H7 (cell line): ENCODE measurements at regions not wholly inside any gene's neighbourhood (a gene's known extent, or its start where the extent isn't known, plus 50 kb on each side); places are given as distances from the start of the nearest gene placed in this dataset.
"Not testable (repeated sequence)": the region's sequence is repeated elsewhere in the genome, so short reads cannot be mapped to it uniquely, and the experiment has no call there.

Source experiments
- DNase-seq: peaks from one replicate; pipeline ENCODE4 v3.0.0; 2012
- H3K27me3 ChIP-seq: 2 replicates; pipeline ENCODE4 v1.6.0; 2011; ENCODE audit warnings: mild to moderate bottlenecking, low read length; ENCODE audit not compliant: control insufficient read depth, insufficient read depth
- H3K36me3 ChIP-seq: replicated peaks from 2 replicates; pipeline ENCODE4 v1.5.1; 2011; ENCODE audit warnings: low read length; ENCODE audit not compliant: control insufficient read depth, insufficient read depth
- H3K4me3 ChIP-seq: 2 replicates; pipeline ENCODE4 v1.5.1; 2011; ENCODE audit warnings: low read depth, mild to moderate bottlenecking, control low read depth, low read length, moderate library complexity; ENCODE audit not compliant: insufficient read depth

DNA sequence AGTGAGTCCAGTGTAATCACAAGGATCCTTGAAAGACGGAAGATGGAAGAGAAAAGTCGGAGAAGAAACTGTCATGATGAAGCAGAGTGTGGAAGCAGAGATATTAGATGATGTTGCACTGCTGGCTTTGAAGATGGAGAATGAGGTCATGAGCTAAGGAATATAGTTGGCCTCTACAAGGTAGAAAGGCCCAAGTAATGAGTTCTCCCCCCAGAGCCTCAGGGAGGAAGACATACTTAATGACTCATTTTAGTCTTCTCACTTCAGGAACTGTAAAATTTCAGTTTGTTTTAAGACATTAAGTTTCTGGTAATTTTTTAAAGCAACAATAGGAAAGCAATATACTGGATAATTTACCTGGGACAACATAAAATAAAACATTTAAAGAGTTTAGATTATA is 1331.5 kb upstream of the PCDH20 start:
- Histone ChIP-seq H3K27me3 (no peaks in the 10 kb centered on the region), H3K4me3 (no peak overlapping the region), H3K36me3 (no peaks in the 10 kb centered on the region)
- no peak for DNase-seq

DNA sequence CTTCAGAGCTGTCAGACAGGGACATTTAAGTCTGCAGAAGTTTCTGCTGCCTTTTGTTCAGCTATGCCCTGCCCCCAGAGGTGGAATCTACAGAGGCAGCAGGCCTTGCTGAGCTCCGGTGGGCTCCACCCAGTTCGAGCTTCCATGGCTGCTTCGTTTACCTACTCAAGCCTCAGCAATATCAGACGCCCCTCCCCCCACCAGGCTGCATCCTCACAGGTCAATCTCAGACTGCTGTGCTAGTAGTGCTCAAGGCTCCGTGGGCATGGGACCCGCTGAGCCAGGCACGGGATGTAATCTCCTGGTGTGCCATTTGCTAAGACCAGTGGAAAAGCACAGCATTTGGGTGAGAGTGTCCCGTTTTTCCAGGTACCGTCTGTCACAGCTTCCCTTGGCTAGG is 1314.1 kb upstream of the PCDH20 start:
- H3K4me3 ChIP-seq, H3K36me3 ChIP-seq, DNase-seq, H3K27me3 ChIP-seq: not testable (repeated sequence)

DNA sequence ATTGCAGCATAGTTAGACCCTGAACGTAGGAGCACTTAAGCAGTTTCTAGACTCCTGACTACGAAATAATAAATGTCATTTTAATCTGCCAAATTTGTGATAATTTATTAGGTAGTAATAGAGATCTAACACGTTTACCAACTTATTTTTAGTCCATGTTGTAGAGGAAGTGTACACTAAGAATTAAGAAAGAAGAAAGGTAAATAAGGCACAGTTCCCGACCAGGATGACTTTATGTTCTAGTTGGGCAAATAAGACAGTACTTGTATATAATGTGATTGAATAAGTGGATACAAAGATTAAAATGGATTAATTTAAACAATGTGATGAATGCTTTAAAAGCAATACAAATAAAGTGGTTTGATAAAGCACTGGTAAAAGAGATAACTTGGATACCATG is 1306.2 kb upstream of the PCDH20 start:
- no peak overlapping the region for H3K4me3 ChIP-seq
- no peaks in the 10 kb centered on the region for H3K36me3 ChIP-seq
- no peaks in the 10 kb centered on the region for H3K27me3 ChIP-seq
- no peak for DNase-seq

DNA sequence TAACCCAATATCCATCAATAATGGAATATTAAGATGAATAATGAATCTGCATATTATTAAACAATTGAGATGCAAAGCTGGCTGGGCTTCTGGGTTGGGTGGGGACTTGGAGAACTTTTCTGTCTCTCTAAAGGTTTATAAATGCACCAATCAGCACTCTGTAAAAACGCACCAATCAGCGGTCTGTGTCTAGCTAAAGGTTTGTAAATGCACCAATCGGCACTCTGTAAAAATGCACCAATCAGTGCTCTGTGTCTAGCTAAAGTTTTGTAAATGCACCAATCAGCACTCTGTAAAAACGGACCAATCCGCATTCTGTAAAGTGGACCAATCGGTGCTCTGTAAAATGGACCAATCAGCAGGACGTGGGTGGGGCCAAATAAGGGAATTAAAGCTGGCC is 1296.3 kb upstream of the PCDH20 start:
- H3K4me3 ChIP-seq, H3K36me3 ChIP-seq: not testable (repeated sequence)

DNA sequence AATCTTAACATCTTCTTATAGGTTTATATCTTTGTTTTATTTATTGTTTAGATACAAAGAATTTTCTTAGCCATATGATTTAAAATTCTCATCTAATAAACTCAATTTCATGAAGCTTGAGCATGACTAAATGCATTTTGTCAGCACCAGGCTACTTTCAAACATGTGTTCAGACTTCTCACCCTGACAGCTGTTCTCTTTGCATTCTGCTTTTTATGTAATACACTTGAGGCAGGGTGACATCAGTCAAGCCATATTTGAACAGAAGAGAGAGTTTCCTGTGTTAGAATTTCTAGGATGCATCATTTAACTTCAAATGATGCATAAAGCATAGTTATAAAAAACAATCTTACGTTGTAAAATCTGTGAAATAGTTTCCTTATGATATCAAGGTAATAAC is 1295.1 kb upstream of the PCDH20 start:
- no peak overlapping the region for H3K4me3 ChIP-seq

More for the DNA sequence above, 1296.3 kb upstream of the PCDH20 start:
- not testable (repeated sequence) for H3K27me3 ChIP-seq, DNase-seq

DNA sequence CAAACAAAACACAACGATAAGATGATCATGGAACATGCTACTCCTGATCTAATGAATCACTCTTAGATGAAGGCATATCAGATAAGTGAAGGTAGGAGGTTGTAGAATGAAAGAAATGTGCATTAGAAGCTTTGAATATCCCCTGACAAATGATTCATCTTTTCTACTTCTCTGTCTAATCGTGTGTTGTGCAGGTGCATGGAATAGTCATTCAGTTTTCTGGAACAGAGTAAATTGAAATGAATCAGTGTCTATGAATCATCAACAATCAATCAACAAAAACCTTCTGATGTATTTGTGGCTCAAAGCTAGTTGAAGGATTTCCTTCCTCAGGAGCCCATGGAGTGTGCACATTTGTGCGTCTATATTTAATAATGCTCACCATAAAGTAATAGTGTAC is 1290.4 kb upstream of the PCDH20 start:
- no peaks in the 10 kb centered on the region for H3K27me3 ChIP-seq
- no peak overlapping the region for H3K4me3 ChIP-seq
- H3K36me3 ChIP-seq = no peaks in the 10 kb centered on the region
- no peak for DNase-seq

More for the DNA sequence above, 1295.1 kb upstream of the PCDH20 start:
- H3K27me3 ChIP-seq = no peaks in the 10 kb centered on the region
- no peak for DNase-seq
- H3K36me3 ChIP-seq = no peaks in the 10 kb centered on the region

- no peaks in the 10 kb centered on the region for H3K27me3 ChIP-seq
- no peak overlapping the region for H3K4me3 ChIP-seq
- H3K36me3 ChIP-seq = no peaks in the 10 kb centered on the region
- no peak for DNase-seq
Observed at GRCh38 chr13:62704875-62705274, 1289.2 kb upstream of the PCDH20 start.

DNA sequence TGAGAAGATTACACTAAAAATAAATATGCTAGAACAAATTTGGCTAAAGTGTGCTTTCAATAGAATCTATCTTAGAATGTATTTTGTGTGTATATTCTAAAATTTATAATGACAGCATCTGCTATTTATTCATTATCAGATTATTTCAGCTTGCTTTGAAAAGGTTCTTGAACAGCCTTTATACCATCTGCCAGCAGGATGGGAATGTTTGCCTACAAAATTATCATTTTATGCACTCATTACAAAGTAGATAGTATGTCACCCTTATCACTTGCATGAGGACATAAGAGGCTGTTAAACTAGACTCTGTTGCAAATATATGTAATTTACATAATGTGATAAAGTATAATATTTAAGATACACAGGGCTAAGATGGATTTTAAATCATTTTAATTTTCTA is 1286.9 kb upstream of the PCDH20 start:
- Histone ChIP-seq H3K27me3 (no peaks in the 10 kb centered on the region), H3K4me3 (no peak overlapping the region), H3K36me3 (no peaks in the 10 kb centered on the region)
- DNase-seq = no peak

DNA sequence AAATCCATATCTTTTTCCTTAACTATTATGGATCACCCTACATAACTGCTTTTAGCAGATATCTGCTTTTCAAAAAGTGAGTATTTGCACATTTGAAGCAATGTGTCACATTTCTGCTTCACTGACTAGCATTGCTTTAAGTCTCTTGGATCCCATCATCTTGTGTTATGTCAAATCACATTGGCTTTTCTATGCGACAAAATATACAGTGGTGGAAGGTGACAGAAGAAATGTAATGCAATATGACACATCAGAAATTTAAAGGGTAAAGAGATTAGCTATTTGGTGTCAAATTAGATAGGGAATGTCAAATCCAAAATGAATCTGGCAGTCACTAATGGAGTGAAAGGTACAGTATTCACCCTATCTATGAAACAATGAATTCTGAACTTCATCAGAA is 1282.1 kb upstream of the PCDH20 start:
- DNase-seq = no peak
- Histone ChIP-seq H3K36me3 (no peaks in the 10 kb centered on the region), H3K4me3 (no peak overlapping the region), H3K27me3 (no peaks in the 10 kb centered on the region)

DNA sequence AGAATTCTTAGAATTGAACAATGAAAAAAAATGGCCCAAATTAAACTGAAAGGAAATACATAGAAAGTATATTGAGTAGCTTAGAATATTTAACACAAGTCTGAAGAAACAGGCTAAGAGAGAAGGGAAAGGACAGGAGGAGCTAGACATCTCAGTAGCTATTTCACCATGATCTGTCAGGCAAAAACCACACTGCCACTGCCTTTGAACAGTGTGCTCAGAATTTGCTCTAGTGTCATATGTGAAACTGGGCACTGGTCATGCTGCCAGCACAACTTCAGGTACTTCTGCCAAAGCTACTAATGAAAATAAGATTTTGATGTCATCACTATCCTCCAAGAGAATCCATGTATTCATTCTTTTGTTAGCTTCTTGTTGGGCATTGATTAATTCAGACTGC is 1280.8 kb upstream of the PCDH20 start:
- Histone ChIP-seq H3K27me3 (no peaks in the 10 kb centered on the region), H3K36me3 (no peaks in the 10 kb centered on the region), H3K4me3 (no peak overlapping the region)
- no peak for DNase-seq

- Histone ChIP-seq H3K27me3 (no peaks in the 10 kb centered on the region), H3K36me3 (no peaks in the 10 kb centered on the region), H3K4me3 (no peak overlapping the region)
- DNase-seq = no peak
Observed at GRCh38 chr13:62687732-62688131, 1272.1 kb upstream of the PCDH20 start.

GRCh38 chr13:62684359-62684758 is 1268.7 kb upstream of the PCDH20 start:
- no peak overlapping the region for H3K4me3 ChIP-seq
- H3K27me3 ChIP-seq = no peaks in the 10 kb centered on the region
- no peaks in the 10 kb centered on the region for H3K36me3 ChIP-seq
- no peak for DNase-seq

- Histone ChIP-seq H3K36me3 (no peaks in the 10 kb centered on the region), H3K4me3 (no peak overlapping the region), H3K27me3 (no peaks in the 10 kb centered on the region)
- no peak for DNase-seq
Observed at GRCh38 chr13:62682788-62683187, 1267.1 kb upstream of the PCDH20 start.

DNA sequence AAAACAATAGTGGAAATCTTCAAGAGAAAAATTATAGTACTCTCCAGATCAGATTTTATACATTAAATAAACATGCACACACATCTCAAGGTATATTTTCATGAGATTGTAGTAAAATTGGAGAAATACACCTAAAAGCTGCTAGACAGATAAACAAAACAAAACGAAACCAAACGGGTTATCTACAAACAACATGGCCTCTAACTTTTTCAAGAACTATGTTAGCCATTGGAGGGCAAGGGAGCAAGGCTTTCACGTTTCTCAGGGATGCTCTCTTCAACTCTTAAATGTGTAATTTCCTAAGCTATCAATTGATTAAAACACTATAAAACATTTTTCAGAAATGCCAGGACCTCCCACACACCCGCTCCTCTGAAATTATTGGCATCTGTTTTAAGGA is 1262.4 kb upstream of the PCDH20 start:
- Histone ChIP-seq H3K36me3 (no peaks in the 10 kb centered on the region), H3K27me3 (no peaks in the 10 kb centered on the region), H3K4me3 (no peak overlapping the region)
- DNase-seq = no peak

DNA sequence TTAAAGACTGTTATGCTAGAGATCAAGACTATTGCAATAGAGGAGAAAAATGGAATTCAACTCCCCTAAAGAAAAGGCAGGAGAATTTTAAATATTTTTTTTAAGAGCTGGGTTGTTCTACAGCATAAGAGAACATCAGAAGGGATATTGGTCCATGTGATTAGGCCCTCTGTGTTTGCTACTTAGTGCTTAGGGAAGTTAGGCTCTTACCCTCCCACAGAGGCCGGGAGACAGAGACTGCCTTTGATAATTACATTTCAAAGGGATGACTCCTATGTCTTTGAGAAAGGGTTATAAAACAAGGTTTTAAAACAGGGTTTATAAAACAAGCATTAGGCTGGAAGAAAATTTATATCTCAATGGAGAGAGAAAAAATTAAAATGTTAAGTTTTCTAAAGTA is 1248.1 kb upstream of the PCDH20 start:
- H3K4me3 ChIP-seq = no peak overlapping the region
- DNase-seq = no peak
- H3K27me3 ChIP-seq = no peaks in the 10 kb centered on the region

GRCh38 chr13:62659365-62659764 is 1243.7 kb upstream of the PCDH20 start:
- Histone ChIP-seq H3K27me3 (no peaks in the 10 kb centered on the region), H3K4me3 (no peak overlapping the region), H3K36me3 (no peaks in the 10 kb centered on the region)
- no peak for DNase-seq

More for the DNA sequence above, 1248.1 kb upstream of the PCDH20 start:
- no peaks in the 10 kb centered on the region for H3K36me3 ChIP-seq
